ENCODE measurements at regions not wholly inside any gene's neighbourhood (a gene's known extent, or its start where the extent isn't known, plus 50 kb on each side); places are given as distances from the start of the nearest gene placed in this dataset.

GRCh38 chr16:87171723-87172122, 145.5 kb downstream of the C16orf95 start:
- POLR2A ChIA-PET (ENCODE audit: low non-redundant PET): no interaction called here
- DNase-seq (ENCODE audit: low spot score): no peak
- CTCF ChIA-PET: no interaction called here
- no peak for TF ChIP-seq CTCF (conservative IDR thresholded peaks at IDR 0.05; ENCODE audit: low read depth)
- no peak overlapping the region for H3K27ac ChIP-seq

GRCh38 chr16:87172632-87173031, 144.6 kb downstream of the C16orf95 start:
- CTCF ChIA-PET: no interaction called here
- TF ChIP-seq CTCF (conservative IDR thresholded peaks at IDR 0.05; ENCODE audit: low read depth): no peak
- no peak for DNase-seq (ENCODE audit: low spot score)
- H3K27ac ChIP-seq: no peak overlapping the region
- POLR2A ChIA-PET (ENCODE audit: low non-redundant PET): no interaction called here

GRCh38 chr16:87173294-87173893, 143.8 kb downstream of the C16orf95 start:
- no peak for DNase-seq (ENCODE audit: low spot score)
- no peak overlapping the region for H3K27ac ChIP-seq
- ChIA-PET CTCF (no interaction called here), POLR2A (ENCODE audit: low non-redundant PET) (no interaction called here)
- TF ChIP-seq CTCF (conservative IDR thresholded peaks at IDR 0.05; ENCODE audit: low read depth): no peak

- DNase-seq (ENCODE audit: low spot score): no peak
- POLR2A ChIA-PET (ENCODE audit: low non-redundant PET): no interaction called here
- CTCF ChIA-PET: no interaction called here
- H3K27ac ChIP-seq: no peak overlapping the region
- no peak for TF ChIP-seq CTCF (conservative IDR thresholded peaks at IDR 0.05; ENCODE audit: low read depth)
Measured at GRCh38 chr16:87174061-87174460, 143.1 kb downstream of the C16orf95 start.

- DNase-seq (ENCODE audit: low spot score): no peak
- ChIA-PET POLR2A (ENCODE audit: low non-redundant PET) (no interaction called here), CTCF (no interaction called here)
- no peak overlapping the region for H3K27ac ChIP-seq
- no peak for TF ChIP-seq CTCF (conservative IDR thresholded peaks at IDR 0.05; ENCODE audit: low read depth)
Measured at GRCh38 chr16:87176735-87177134, 140.5 kb downstream of the C16orf95 start.

- ChIA-PET POLR2A (ENCODE audit: low non-redundant PET) (interaction anchor here (0.6 kb wide), 1 partner anchor 796 kb away, joined by 3 read pairs; no protein-coding TSS in a partner anchor), CTCF (no interaction called here)
- H3K27ac ChIP-seq: no peak overlapping the region
- no peak for DNase-seq (ENCODE audit: low spot score)
- TF ChIP-seq CTCF (conservative IDR thresholded peaks at IDR 0.05; ENCODE audit: low read depth): no peak
Measured at GRCh38 chr16:87177673-87178072, 139.5 kb downstream of the C16orf95 start.

Data from RWPE1 (cell line).